ENCODE measurements at regions not wholly inside any gene's neighbourhood (a gene's known extent, or its start where the extent isn't known, plus 50 kb on each side); places are given as distances from the start of the nearest gene placed in this dataset.
"Not testable (repeated sequence)": the region's sequence is repeated elsewhere in the genome, so short reads cannot be mapped to it uniquely, and the experiment has no call there.

DNA sequence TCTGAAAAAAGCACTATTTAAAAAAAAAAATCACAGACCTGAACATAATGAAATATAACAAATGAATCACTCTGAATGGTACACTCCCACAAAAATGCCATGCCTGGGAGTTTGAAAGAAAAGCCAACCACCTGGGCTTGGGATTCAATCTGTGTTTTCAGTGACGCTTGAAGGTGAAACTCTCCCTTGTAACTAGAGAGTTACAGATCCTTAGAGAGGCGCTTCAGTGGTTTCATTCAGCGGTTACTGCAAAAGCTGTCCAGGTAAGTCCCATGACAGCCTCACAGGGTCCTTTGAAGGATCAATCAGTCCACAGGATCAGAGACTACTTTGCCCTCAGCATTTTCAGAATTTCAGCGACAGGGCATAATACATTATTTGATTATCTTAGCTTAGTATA is 627.3 kb downstream of the IRS1 start:
- Mint-ChIP-seq H3K27me3 (peaks cover 0 to 7% (median 0%) of the 10 kb centered on the region in 3 donors), H3K36me3 (peaks cover 0 to 3% of the 10 kb centered on the region in 2 donors), H3K9me3 (peaks cover 0 to 11% (median 8%) of the 10 kb centered on the region in 7 donors), H3K27ac (no peak overlapping the region), H3K4me3 (no peak overlapping the region), H3K4me1 (no peaks in the 10 kb centered on the region)
- ATAC-seq (ENCODE audit: low read depth in 2 of 2) (no peak), DNase-seq (no peak)

GRCh38 chr2:226169751-226170581 is 629.7 kb downstream of the IRS1 start:
- Mint-ChIP-seq H3K27ac (no peak overlapping the region), H3K27me3 (peaks cover 0 to 7% (median 0%) of the 10 kb centered on the region in 3 donors), H3K36me3 (peaks cover 0 to 3% of the 10 kb centered on the region in 2 donors), H3K4me3 (no peak overlapping the region), H3K9me3 (no peaks in the 10 kb centered on the region), H3K4me1 (no peaks in the 10 kb centered on the region)
- DNase-seq (no peak), ATAC-seq (ENCODE audit: low read depth in 2 of 2) (no peak)

DNA sequence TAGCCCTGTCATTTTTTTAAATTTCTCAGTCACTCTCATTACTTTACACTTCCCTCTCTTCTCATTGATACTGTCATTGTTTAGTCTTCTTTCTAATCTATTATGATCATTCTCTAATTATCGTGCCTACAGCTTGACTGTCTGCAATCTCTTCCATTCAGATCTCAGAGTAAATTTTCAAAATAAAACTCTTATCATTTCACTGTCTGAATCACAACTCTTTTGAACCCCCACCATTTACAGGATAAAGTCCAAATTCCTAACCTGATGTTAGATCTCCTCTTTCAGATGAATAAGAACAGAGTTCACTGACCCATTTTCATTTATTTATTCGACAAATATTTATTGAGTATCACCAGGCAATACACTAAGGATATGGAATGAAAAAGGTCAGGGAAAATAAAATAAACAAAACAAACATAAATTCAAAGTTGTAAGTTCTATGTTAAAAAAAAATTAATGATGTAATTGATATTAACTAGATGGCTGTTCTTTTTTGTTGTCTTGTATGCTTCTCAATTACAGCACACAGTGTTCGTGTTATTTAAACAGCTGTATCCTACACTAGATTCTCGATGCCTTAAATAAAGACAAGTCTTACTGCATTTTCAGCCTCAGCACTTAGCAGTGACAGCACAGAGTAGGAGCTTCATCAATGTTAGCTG is 631.0 kb downstream of the IRS1 start:
- no peak overlapping the region for H3K4me3 Mint-ChIP-seq
- H3K36me3 Mint-ChIP-seq, result peaks cover 0 to 3% of the 10 kb centered on the region in 2 donors
- H3K9me3 Mint-ChIP-seq, result no peaks in the 10 kb centered on the region
- H3K27me3 Mint-ChIP-seq, result peaks cover 0 to 7% (median 0%) of the 10 kb centered on the region in 3 donors
- DNase-seq (no peak), ATAC-seq (ENCODE audit: low read depth in 2 of 2) (no peak)
- no peak overlapping the region for H3K27ac Mint-ChIP-seq
- H3K4me1 Mint-ChIP-seq, result no peaks in the 10 kb centered on the region

DNA sequence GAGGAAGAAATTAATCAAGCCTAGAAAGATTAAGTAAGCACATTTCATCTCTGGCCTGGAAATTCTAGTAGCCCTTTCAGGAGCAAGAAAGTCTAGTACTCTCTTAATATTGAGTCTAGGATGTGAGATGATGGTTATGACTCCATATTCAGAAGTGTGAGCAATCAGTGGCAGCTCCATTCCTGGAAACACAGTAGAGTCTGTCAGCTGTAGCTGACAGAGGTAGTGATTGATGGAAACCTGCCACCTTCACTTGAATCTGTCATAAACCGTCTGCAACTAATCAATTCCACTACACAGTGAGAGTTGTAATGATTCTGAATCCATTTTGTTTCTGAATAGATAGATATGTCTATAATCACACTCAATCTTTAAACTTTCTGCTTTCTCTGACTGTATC is 635.1 kb downstream of the IRS1 start:
- Mint-ChIP-seq H3K27ac (no peak overlapping the region), H3K4me3 (no peak overlapping the region), H3K4me1 (no peaks in the 10 kb centered on the region), H3K36me3 (no peaks in the 10 kb centered on the region), H3K9me3 (no peaks in the 10 kb centered on the region), H3K27me3 (peaks cover 0 to 4% (median 0%) of the 10 kb centered on the region in 3 donors)
- DNase-seq, result no peak
- no peak for ATAC-seq (ENCODE audit: low read depth in 2 of 2)

GRCh38 chr2:226160617-226161016 is 639.0 kb downstream of the IRS1 start:
- not testable (repeated sequence) for H3K4me3 Mint-ChIP-seq; H3K27ac Mint-ChIP-seq; ATAC-seq (ENCODE audit: low read depth in 2 of 2); H3K4me1 Mint-ChIP-seq; DNase-seq; H3K36me3 Mint-ChIP-seq; H3K9me3 Mint-ChIP-seq
- peaks cover 6 to 16% (median 12%) of the 10 kb centered on the region in 3 donors for H3K27me3 Mint-ChIP-seq

- DNase-seq (no peak), ATAC-seq (ENCODE audit: low read depth in 2 of 2) (no peak)
- no peaks in the 10 kb centered on the region for H3K4me1 Mint-ChIP-seq
- no peaks in the 10 kb centered on the region for H3K36me3 Mint-ChIP-seq
- H3K4me3 Mint-ChIP-seq, result no peak overlapping the region
- no peaks in the 10 kb centered on the region for H3K9me3 Mint-ChIP-seq
- no peak overlapping the region for H3K27ac Mint-ChIP-seq
- H3K27me3 Mint-ChIP-seq, result peaks cover 11 to 16% (median 12%) of the 10 kb centered on the region in 3 donors
Measured at GRCh38 chr2:226159875-226160479, 639.6 kb downstream of the IRS1 start.

GRCh38 chr2:226158940-226159339 is 640.7 kb downstream of the IRS1 start:
- Mint-ChIP-seq H3K27me3 (peaks cover 11 to 16% (median 12%) of the 10 kb centered on the region in 3 donors), H3K4me1 (no peaks in the 10 kb centered on the region), H3K4me3 (no peak overlapping the region), H3K36me3 (no peaks in the 10 kb centered on the region), H3K27ac (no peak overlapping the region), H3K9me3 (no peaks in the 10 kb centered on the region)
- DNase-seq, result no peak
- no peak for ATAC-seq (ENCODE audit: low read depth in 2 of 2)

- ATAC-seq (ENCODE audit: low read depth in 2 of 2), result no peak
- H3K4me1 Mint-ChIP-seq, result no peaks in the 10 kb centered on the region
- no peak overlapping the region for H3K27ac Mint-ChIP-seq
- no peaks in the 10 kb centered on the region for H3K36me3 Mint-ChIP-seq
- no peaks in the 10 kb centered on the region for H3K9me3 Mint-ChIP-seq
- H3K27me3 Mint-ChIP-seq, result peaks cover 11 to 16% (median 12%) of the 10 kb centered on the region in 3 donors
- no peak for DNase-seq
- no peak overlapping the region for H3K4me3 Mint-ChIP-seq
Measured at GRCh38 chr2:226158229-226158628, 641.4 kb downstream of the IRS1 start.

- Mint-ChIP-seq H3K27ac (no peak overlapping the region), H3K4me3 (no peak overlapping the region), H3K36me3 (no peaks in the 10 kb centered on the region), H3K27me3 (peaks cover 12 to 16% (median 15%) of the 10 kb centered on the region in 3 donors), H3K4me1 (no peaks in the 10 kb centered on the region), H3K9me3 (no peaks in the 10 kb centered on the region)
- ATAC-seq (ENCODE audit: low read depth in 2 of 2), result no peak
- DNase-seq, result no peak
Measured at GRCh38 chr2:226155093-226155875, 644.3 kb downstream of the IRS1 start.

DNA sequence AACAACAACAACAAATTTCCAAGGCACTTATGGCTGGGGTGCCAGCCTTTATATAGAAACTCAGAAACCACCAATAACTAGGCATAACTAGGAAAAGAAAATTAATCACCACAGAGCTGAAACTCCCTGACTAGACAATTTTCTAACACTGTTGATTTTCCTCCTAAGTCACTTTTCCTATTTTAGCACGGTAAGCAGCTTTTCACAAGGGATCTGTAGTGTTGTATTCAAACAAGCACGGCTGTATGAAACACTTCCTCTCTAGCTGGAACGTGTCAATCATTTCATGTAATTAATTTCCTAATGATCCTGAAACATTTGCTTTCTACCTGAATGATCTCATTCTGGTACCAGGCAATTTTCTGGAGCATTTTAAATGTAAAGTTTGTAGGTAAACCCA is 645.0 kb downstream of the IRS1 start:
- Mint-ChIP-seq H3K36me3 (no peaks in the 10 kb centered on the region), H3K27me3 (peaks cover 11 to 16% (median 12%) of the 10 kb centered on the region in 3 donors), H3K27ac (no peak overlapping the region), H3K4me3 (no peak overlapping the region), H3K9me3 (no peaks in the 10 kb centered on the region), H3K4me1 (no peaks in the 10 kb centered on the region)
- no peak for ATAC-seq (ENCODE audit: low read depth in 2 of 2)
- no peak for DNase-seq

DNA sequence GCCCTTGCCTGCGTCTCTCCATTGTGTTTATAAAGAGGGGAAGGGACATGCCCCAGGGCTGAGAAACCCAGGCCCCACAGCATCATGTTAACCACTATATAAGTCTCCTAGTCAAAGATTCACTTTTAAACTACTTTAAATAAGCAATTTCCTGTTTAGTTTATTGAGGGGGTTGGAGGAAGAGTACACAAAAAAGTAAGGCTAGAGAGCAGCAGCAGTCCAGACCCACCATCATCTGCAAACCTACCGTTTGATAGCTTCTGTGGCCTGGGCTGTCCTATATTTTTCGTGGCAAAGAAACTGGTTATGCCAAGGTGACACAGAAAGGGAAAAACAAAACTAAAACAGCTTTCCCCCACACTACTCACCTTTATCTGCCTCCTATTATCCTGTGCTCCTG is 646.1 kb downstream of the IRS1 start:
- Mint-ChIP-seq H3K4me3 (no peak overlapping the region), H3K4me1 (no peaks in the 10 kb centered on the region), H3K9me3 (no peaks in the 10 kb centered on the region), H3K36me3 (no peaks in the 10 kb centered on the region), H3K27ac (peak overlapping the region in 1 of 6 donors; percentile 61), H3K27me3 (peaks cover 11 to 12% (median 11%) of the 10 kb centered on the region in 3 donors)
- no peak for ATAC-seq (ENCODE audit: low read depth in 2 of 2)
- DNase-seq, result no peak

DNA sequence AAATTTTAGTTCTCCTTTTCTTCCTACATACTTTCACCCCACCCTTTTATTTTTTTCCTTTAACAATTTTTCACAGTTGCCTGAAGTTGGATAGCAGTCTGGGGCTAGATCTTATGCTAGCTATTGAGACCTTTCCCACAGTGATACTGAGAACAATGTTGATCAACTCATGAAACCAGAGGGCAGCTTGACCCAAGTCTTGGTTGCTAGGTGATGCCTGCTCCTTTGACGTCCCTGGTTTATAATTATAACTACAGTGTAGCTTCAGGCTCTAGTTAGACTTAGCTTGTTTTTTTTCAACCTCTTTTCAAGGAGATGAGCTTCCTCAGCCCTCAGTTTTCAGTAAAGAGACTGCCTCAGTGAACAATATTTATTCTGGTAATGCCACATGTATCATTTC is 648.5 kb downstream of the IRS1 start:
- H3K9me3 Mint-ChIP-seq, result peaks cover 0 to 5% (median 0%) of the 10 kb centered on the region in 7 donors
- ATAC-seq (ENCODE audit: low read depth in 2 of 2), result no peak
- H3K4me1 Mint-ChIP-seq, result no peaks in the 10 kb centered on the region

GRCh38 chr2:226143091-226143490 is 656.5 kb downstream of the IRS1 start:
- Mint-ChIP-seq H3K27me3 (no peaks in the 10 kb centered on the region), H3K4me1 (no peaks in the 10 kb centered on the region), H3K27ac (no peak overlapping the region), H3K36me3 (no peaks in the 10 kb centered on the region), H3K4me3 (no peak overlapping the region), H3K9me3 (peaks cover 0 to 2% (median 0%) of the 10 kb centered on the region in 7 donors)
- ATAC-seq (ENCODE audit: low read depth in 2 of 2), result no peak
- DNase-seq, result no peak

More for the DNA sequence above, 648.5 kb downstream of the IRS1 start:
- Mint-ChIP-seq H3K27ac (no peak overlapping the region), H3K36me3 (no peaks in the 10 kb centered on the region), H3K27me3 (peaks cover 0 to 11% (median 0%) of the 10 kb centered on the region in 3 donors), H3K4me3 (no peak overlapping the region)
- DNase-seq, result no peak

Measured in naive B cell (primary cell).